Hindlimb muscle (tissue), 1 donor: ENCODE measurements at regions not wholly inside any gene's neighbourhood (a gene's known extent, or its start where the extent isn't known, plus 50 kb on each side); places are given as distances from the start of the nearest gene placed in this dataset.
"Not testable (repeated sequence)": the region's sequence is repeated elsewhere in the genome, so short reads cannot be mapped to it uniquely, and the experiment has no call there.

ENCODE experiments used
- DNase-seq: peaks from one replicate; pipeline ENCODE4 v3.0.0-alpha.2; 2013

- not testable (repeated sequence) for DNase-seq
These were observed 60.7 kb upstream of the PPP2R2D start for GRCh38 chr10:131839880-131840787.

DNA sequence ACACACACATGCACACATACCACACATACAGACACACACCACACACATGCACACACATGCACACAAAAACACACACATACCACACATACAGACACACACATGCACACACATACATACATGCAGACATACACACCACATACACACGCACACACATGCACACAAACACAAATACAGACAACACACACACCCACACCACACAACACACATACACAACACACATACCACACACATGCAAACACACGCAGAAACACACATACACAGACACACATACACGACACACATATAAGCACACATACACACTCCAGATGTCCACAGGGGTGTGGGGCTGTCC, 60.1 kb upstream of the PPP2R2D start:
- DNase-seq = no peak

- no peak for DNase-seq
These were observed 59.6 kb upstream of the PPP2R2D start for GRCh38 chr10:131841131-131841660.

GRCh38 chr10:131841661-131842139, 59.1 kb upstream of the PPP2R2D start:
- DNase-seq = no peak

DNA sequence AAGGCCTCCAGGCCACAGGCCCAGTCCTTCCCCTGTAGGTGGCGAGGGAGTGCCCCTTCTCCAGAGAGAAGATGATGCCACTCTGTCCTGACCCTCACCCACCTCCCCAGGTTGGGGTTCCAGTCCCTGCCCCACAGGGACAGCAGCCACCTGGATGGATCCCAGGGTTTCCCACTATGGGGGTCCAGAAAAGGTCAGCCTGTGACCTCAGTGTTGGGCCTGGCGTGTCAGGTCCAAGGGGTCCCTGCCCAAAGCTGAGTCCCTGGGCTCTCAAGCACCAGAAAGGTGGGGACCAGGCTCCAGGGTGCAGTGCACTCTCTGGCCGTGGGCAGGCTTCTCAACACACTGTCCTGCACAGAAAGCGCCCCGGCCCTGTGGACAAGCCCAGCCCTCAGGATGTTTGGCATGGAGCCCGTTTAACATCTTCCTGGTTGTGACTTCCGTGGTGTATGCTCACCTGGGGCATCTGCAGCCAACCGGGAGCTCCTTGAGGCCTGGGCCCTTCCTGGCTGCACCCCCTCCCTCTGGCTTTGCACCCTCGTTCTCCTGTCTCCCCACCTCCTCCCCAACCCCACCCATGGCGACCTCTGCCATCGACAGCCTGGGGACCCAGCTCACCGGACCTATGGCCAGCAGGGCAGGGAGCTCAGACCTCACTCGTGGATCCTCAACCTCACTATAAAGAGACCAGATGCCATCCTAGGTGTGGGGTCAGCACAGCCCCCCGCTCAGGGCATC, 58.3 kb upstream of the PPP2R2D start:
- no peak for DNase-seq

- no peak for DNase-seq
These were observed 57.7 kb upstream of the PPP2R2D start for GRCh38 chr10:131843089-131843595.

- DNase-seq = no peak
These were observed 56.9 kb upstream of the PPP2R2D start for GRCh38 chr10:131843881-131844284.

GRCh38 chr10:131844529-131845084, 56.2 kb upstream of the PPP2R2D start:
- DNase-seq = no peak

DNA sequence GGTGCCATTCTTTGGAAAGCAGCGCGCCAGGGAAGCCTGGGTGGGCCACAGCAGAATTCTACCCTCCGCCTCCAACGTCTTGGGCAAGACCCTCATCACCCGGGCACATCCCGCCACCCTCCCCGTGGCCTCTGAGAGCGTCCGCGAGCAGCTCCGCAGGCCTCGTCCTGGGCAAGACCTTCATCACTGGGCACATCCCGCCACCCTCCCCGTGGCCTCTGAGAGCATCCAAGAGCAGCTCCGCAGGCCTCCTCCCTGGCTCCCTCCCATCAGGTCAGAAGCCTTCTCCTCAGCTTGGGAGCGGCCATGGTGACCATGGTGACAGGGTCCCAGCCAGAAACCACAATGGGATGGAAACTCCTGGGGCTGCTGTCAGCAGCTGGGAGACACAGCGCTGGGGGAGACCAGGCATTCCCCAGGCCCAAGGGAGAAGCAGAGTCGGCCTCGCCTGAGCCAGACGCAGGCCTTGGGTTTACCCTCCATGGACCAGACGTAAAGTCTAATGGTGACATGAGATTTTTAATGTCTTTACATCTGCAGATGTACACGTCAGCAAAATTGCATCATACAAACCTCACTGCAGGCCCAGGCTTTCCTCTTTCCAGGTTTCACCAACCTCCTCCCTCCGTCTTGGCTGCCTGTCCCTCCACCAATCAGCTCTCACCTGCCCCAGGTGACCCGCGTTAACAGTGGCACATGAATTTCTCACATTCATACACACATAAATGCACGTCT, 55.1 kb upstream of the PPP2R2D start:
- DNase-seq = no peak

DNA sequence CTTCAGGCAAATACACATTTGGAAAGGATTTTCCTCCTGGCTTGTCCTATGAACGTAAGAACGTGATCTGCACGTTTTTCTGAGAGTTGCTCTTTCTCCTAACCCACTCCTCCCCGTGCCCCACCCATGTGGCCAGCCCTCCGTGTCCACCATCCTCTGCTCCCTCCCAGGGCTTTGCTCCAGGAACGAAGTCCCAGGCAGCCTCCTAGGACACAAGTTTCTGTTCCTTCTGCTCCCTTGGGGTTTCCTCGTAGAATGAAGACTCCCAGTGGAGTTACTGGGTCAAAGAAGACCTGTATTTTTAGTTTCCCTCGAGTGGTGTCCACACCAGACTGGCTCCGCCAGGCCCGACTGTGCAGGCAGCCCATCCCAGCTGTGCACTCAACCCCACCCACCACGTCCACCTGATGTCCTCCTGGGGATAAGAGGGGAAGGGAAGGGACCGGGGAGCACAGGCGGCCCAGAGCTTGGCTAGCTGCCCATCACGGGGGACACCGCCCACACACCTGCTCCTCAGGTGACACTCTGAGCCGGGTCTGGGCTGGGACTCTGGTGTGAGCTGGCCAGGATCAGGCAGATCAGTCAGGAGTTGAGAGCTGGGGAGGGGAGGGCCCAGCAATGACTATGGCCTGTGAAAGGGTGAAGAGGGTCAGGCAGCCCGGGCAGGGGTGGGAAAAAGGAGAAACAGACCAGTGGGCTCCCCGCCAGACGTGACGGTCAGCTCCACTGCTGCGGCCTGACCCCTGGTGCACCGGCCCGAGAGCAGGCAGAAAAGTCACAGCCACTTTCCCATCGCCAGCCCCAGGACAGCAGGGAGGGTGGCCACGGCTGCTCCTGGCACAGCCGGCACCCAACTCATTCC, 54.3 kb upstream of the PPP2R2D start:
- DNase-seq = no peak

DNA sequence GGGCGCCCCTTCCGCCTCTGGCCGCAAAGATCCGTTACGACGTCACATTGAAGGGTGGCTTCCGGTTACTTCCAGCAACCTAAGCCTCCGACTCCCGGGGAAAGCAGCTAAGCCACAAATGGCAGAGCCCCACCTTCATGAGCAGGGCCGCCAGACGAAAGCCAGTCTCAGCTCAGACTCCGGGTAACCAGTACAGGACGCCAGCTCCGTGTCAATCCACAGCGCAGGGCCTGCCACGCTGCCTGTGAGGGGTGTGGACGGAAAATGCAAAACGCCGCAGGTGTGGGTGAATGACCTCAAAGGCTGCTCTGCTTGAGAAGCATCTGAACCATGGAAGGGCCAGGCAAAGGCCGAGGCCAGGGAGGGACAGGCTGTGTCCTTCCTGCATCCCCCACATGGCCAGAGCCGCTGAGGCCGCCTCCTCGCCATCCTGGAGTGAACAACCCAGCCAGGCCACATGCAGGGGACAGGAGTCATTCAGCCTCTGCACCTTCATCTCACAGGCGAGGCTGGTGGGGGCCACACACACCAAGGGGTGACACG, 53.5 kb upstream of the PPP2R2D start:
- DNase-seq = no peak

DNA sequence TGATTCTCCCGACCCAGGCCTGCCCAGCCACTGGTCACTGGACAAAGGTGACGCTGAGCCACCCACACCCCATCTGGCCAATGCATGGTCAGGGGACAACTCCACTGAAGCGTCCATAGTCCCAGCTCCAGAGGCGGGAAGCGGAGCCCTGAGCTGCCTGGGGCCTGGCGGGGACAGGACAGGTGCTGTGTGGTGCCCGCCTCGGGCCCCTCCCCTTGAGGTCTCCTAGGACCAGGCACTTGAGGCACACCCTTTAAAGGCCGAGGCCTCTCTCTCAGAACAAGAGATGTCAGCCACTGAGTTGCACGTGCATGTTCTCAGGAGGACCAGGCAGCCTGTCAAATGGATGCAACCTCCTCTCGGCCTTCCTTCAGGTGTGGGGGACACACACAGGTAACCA, 52.5 kb upstream of the PPP2R2D start:
- no peak for DNase-seq

- DNase-seq = no peak
These were observed 51.8 kb upstream of the PPP2R2D start for GRCh38 chr10:131848741-131849590.

DNA sequence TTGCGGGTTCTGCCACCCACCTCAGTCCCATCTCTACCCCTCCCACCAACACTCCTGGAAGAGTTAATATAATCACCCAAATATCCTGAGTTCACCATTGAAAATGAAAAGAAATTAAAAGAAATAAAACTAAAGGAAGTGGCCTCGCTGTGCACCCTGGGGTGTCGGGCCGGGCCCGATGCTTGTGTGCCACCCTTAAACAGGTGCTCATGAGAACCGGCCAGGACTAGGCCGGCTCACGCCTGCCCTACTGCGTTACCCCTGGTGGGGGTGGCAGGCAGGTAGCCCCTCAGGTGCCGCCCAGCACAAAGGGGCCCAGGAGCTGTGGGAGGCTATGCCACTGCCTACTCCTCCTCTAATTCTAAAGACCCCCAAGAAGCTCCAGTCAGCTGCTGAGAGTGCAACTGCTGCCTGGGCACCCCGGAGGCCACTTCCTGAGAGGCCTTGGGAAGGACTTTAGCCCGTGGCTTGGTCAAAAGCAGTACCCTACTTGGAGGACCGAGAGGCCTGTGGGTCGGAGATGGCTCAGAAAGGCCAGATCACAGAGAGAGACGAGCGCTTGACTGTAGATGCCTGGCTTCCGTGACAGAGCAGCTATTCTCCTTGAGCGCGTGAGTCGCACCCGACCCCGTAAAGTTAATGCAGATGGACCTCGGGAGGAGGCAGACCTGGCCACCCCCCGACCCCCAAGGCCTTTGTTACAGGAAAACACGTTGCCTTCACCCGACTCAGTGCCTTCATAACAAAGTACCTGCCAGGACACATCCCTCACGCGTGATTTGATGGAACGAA, 51.0 kb upstream of the PPP2R2D start:
- DNase-seq = no peak

- DNase-seq = no peak
These were observed 50.4 kb upstream of the PPP2R2D start for GRCh38 chr10:131850383-131850870.
